Neural cell (in vitro differentiated cells): ENCODE measurements at regions not wholly inside any gene's neighbourhood (a gene's known extent, or its start where the extent isn't known, plus 50 kb on each side); places are given as distances from the start of the nearest gene placed in this dataset.
"Not testable (repeated sequence)": the region's sequence is repeated elsewhere in the genome, so short reads cannot be mapped to it uniquely, and the experiment has no call there.

Experiments
- H2AFZ ChIP-seq: fragments of 200-600, 300-800 bp; sonication (generic), shearing (Covaris generic); 2 replicates; pipeline ENCODE4 v1.6.0; 2014; ENCODE audit warnings: low read depth, mild to moderate bottlenecking, antibody characterized with exemption, low read length, moderate library complexity
- H3F3A ChIP-seq: fragments of 200-600 bp; shearing (Covaris generic); 2 replicates; pipeline ENCODE4 v1.6.1; 2016; ENCODE audit warnings: mild to moderate bottlenecking, moderate library complexity, mixed read lengths, antibody characterized with exemption, low read length; ENCODE audit not compliant: insufficient read depth, poor library complexity, severe bottlenecking
- H3K27ac ChIP-seq: fragments of 200-600, 300-800 bp; sonication (generic), shearing (Covaris generic); 2 replicates; pipeline ENCODE4 v1.5.1; 2014; ENCODE audit warnings: mild to moderate bottlenecking, low read length, moderate library complexity
- H3K27me3 ChIP-seq: fragments of 300-800, 200-600 bp; sonication (generic), shearing (Covaris generic); 2 replicates; pipeline ENCODE4 v1.6.0; 2014; ENCODE audit warnings: mild to moderate bottlenecking, low read depth, low read length, moderate library complexity; ENCODE audit not compliant: insufficient read depth
- H3K36me3 ChIP-seq: fragments of 300-800, 200-600 bp; sonication (generic), shearing (Covaris generic); 2 replicates; pipeline ENCODE4 v1.5.1; 2014; ENCODE audit warnings: mild to moderate bottlenecking, antibody characterized with exemption, low read length, moderate library complexity; ENCODE audit not compliant: insufficient read depth
- H3K4me2 ChIP-seq: fragments of 300-800, 200-600 bp; sonication (generic), shearing (Covaris generic); 2 replicates; pipeline ENCODE4 v1.6.0; 2014; ENCODE audit warnings: mild to moderate bottlenecking, low read length
- H3K4me3 ChIP-seq: fragments of 300-800, 200-600 bp; sonication (generic), shearing (Covaris generic); 2 replicates; pipeline ENCODE4 v1.5.1; 2014; ENCODE audit warnings: mild to moderate bottlenecking, low read length, moderate library complexity
- H3K79me2 ChIP-seq: fragments of 200-600 bp; shearing (Covaris generic); replicated peaks from 2 replicates; pipeline ENCODE4 v1.6.0; 2014; ENCODE audit warnings: mild to moderate bottlenecking, low read length, moderate library complexity; ENCODE audit not compliant: insufficient read depth
- H3K9ac ChIP-seq: fragments of 300-800, 200-600 bp; sonication (generic), shearing (Covaris generic); 2 replicates; pipeline ENCODE4 v1.6.1; 2016; ENCODE audit warnings: mild to moderate bottlenecking, low read length, mixed read lengths
- H3K9me2 ChIP-seq: fragments of 200-600 bp; shearing (Covaris generic); 2 replicates; pipeline ENCODE4 v1.6.1; 2016; ENCODE audit warnings: mild to moderate bottlenecking, low read length, mixed read lengths; ENCODE audit not compliant: insufficient read depth
- H3K9me3 ChIP-seq: fragments of 200-600, 300-800 bp; sonication (generic), shearing (Covaris generic); 2 replicates; pipeline ENCODE4 v1.6.1; 2016; ENCODE audit warnings: mild to moderate bottlenecking, mixed run types, low read length, moderate library complexity, mixed read lengths
- H4K20me1 ChIP-seq: fragments of 200-600 bp; shearing (Covaris generic); 2 replicates; pipeline ENCODE4 v1.6.1; 2016; ENCODE audit warnings: mild to moderate bottlenecking, mixed run types; ENCODE audit not compliant: insufficient read depth
- CTCF ChIP-seq: fragments of 450-650 bp; IDR thresholded peaks from 2 replicates; pipeline ENCODE4 v1.5.1; 2014; ENCODE audit warnings: antibody characterized with exemption, mild to moderate bottlenecking, moderate library complexity; ENCODE audit not compliant: poor library complexity, severe bottlenecking
- EP300 ChIP-seq: fragments of 450-650 bp; conservative IDR thresholded peaks from 2 replicates; pipeline ENCODE4 v1.6.1; 2014; ENCODE audit warnings: antibody characterized with exemption, mild to moderate bottlenecking, moderate library complexity; ENCODE audit not compliant: poor library complexity, severe bottlenecking
- EZH2 ChIP-seq: fragments of 200-600, 300-800 bp; shearing (Covaris generic), sonication (generic); IDR thresholded peaks from 2 replicates; pipeline ENCODE4 v1.6.1; 2014; ENCODE audit warnings: antibody characterized with exemption, low read length, borderline replicate concordance, mild to moderate bottlenecking; ENCODE audit not compliant: insufficient read depth, poor library complexity, severe bottlenecking
- MXI1 ChIP-seq: fragments of 450-650 bp; conservative IDR thresholded peaks from 2 replicates; pipeline ENCODE4 v1.6.1; 2014; ENCODE audit warnings: antibody characterized with exemption, mild to moderate bottlenecking; ENCODE audit not compliant: poor library complexity, severe bottlenecking
- POLR2AphosphoS5 ChIP-seq: IDR thresholded peaks from 2 replicates; pipeline ENCODE4 v1.6.1; 2012
- RAD21 ChIP-seq: fragments of 450-650 bp; conservative IDR thresholded peaks from 2 replicates; pipeline ENCODE4 v1.6.1; 2014; ENCODE audit warnings: antibody characterized with exemption, mild to moderate bottlenecking, moderate library complexity
- REST ChIP-seq: IDR thresholded peaks from 2 replicates; pipeline ENCODE4 v1.6.1; 2012; ENCODE audit warnings: borderline replicate concordance
- SMC3 ChIP-seq: fragments of 450-650 bp; conservative IDR thresholded peaks from 2 replicates; pipeline ENCODE4 v1.6.1; 2014; ENCODE audit warnings: antibody characterized with exemption, mild to moderate bottlenecking, moderate library complexity; ENCODE audit not compliant: poor library complexity
- TAF1 ChIP-seq: IDR thresholded peaks from 2 replicates; pipeline ENCODE4 v1.6.1; 2012; ENCODE audit warnings: low read depth

DNA sequence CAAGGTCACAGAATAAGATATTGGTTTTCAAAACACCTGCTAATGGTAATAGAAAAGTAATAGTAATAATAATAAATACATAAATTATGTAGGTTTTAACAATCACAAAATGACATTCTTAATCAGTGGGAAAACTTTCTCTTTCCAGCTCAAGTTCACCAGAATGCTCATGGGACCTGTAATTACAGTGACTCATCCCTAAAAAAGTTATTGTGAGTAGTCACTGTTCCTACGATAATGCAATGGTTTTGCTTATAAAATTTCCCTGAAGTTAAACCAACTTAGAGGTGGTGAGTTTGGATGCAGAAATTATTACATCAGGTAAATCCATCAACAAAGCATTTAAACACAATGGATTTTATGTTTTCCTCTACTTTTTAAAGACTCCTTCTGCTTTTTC is 502.3 kb downstream of the PID1 start:
- Histone ChIP-seq H3K9ac (no peak overlapping the region), H3K27me3 (peaks cover 33% of the 10 kb centered on the region), H3K36me3 (no peaks in the 10 kb centered on the region), H2AFZ (no peak overlapping the region), H3K79me2 (no peaks in the 10 kb centered on the region), H3F3A (no peaks in the 10 kb centered on the region), H3K4me3 (no peak overlapping the region), H3K27ac (no peak overlapping the region), H3K9me2 (no peaks in the 10 kb centered on the region), H3K9me3 (no peaks in the 10 kb centered on the region), H4K20me1 (no peaks in the 10 kb centered on the region), H3K4me2 (no peak overlapping the region)
- TF ChIP-seq MXI1 (no peak), REST (no peak), POLR2AphosphoS5 (no peak), TAF1 (no peak), SMC3 (no peak), CTCF (no peak), RAD21 (no peak), EZH2 (no peak), EP300 (no peak)

GRCh38 chr2:228768141-228768540 is 502.9 kb downstream of the PID1 start:
- not testable (repeated sequence) for H3K4me3 ChIP-seq, H3K36me3 ChIP-seq, H3K9me3 ChIP-seq, H3K27ac ChIP-seq, H4K20me1 ChIP-seq, H3K9ac ChIP-seq, H3K4me2 ChIP-seq, H3F3A ChIP-seq, H2AFZ ChIP-seq, H3K79me2 ChIP-seq, H3K9me2 ChIP-seq
- peaks cover 33% of the 10 kb centered on the region for H3K27me3 ChIP-seq

DNA sequence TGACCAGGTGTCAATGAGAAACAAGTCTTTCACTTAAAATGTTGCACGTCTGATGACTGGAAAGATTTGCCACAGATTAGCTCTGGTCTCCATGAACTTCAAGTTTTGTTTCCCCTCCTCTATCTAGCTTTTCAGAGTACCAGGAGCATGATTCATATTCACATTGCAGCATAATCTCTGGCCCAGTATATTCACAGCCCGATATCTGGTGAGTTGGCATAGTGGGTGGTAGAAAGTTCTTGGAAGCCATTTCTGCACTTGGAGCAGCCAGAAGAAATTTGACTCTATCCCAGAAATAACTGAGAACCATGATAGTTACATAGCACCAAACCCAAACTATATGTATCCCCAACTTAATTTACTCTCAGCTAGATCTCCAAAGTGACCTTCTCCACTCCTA is 503.9 kb downstream of the PID1 start:
- Histone ChIP-seq H3F3A (no peaks in the 10 kb centered on the region), H3K27ac (no peak overlapping the region), H3K4me2 (no peak overlapping the region), H3K9me3 (no peaks in the 10 kb centered on the region), H3K4me3 (no peak overlapping the region), H3K9ac (no peak overlapping the region), H3K27me3 (peaks cover 33% of the 10 kb centered on the region), H3K36me3 (no peaks in the 10 kb centered on the region), H4K20me1 (no peaks in the 10 kb centered on the region), H2AFZ (no peak overlapping the region), H3K9me2 (no peaks in the 10 kb centered on the region), H3K79me2 (no peaks in the 10 kb centered on the region)
- TF ChIP-seq MXI1 (no peak), POLR2AphosphoS5 (no peak), RAD21 (no peak), EZH2 (no peak), CTCF (no peak)
